K562 (cell line): ENCODE measurements at regions not wholly inside any gene's neighbourhood (a gene's known extent, or its start where the extent isn't known, plus 50 kb on each side); places are given as distances from the start of the nearest gene placed in this dataset.

Experiments
- ATAC-seq: fragments of 200-7000 bp; cut with Tn5 transposase; 3 replicates; pipeline ENCODE4 v1.9.1; 2020; ENCODE audit warnings: moderate library complexity
- BruUV-seq: library from RNA; stranded (reverse); fragments of 400-500 nt; replicated peaks from 2 replicates; lab custom pipeline; 2021; lab: Mats Ljungman, UMichigan
- CTCF ChIA-PET: fragments of 300-600 bp; formaldehyde crosslinking; extraction: SDS; loops from one replicate; lab custom pipeline; 2021; ENCODE audit warnings: low intra/inter-chr PET ratio; lab: Yijun Ruan, JAX
- POLR2A ChIA-PET: fragments of 300-600, 350-650 bp; sonication (Branson Sonifier 250); formaldehyde crosslinking; extraction: SDS; loops from one replicate; lab custom pipeline; 2021; ENCODE audit warnings: antibody characterized with exemption, inconsistent platforms; lab: Yijun Ruan, JAX
- DNase-seq, 4 experiments: peaks; one replicate each; pipeline versions ENCODE4 v3.0.0 to v3.0.0-alpha.2; 2011 to 2018; ENCODE audit warnings: low spot score in 3 of 4, mixed read lengths in 3 of 4; ENCODE audit errors: extremely low read depth in 1 of 4
- FAIRE-seq: peaks from 2 replicates; lab custom pipeline; 2011; peaks lifted over from hg19 to GRCh38; lab: Jason Lieb, UNC
- H2AFZ ChIP-seq: 2 replicates; pipeline ENCODE4 v1.6.0; 2011; ENCODE audit warnings: low read depth, low read length, control low read depth, inconsistent platforms
- H3K27ac ChIP-seq: fragments of 200-600 bp; 3 replicates; pipeline ENCODE4 v1.8.0; 2011; ENCODE audit warnings: low read depth, mild to moderate bottlenecking, control low read depth, inconsistent platforms, low read length, moderate library complexity, mixed read lengths; ENCODE audit errors: extremely low read depth
- H3K27me3 ChIP-seq, 2 experiments: fragments of 300-600 bp in 1 of 2; 2 replicates in 1 of 2; 3 replicates in 1 of 2; pipeline versions ENCODE4 v1.6.0 to v1.8.0; 2011; ENCODE audit warnings: inconsistent platforms in 2 of 2, low read length in 2 of 2, mild to moderate bottlenecking in 1 of 2, mixed read lengths in 1 of 2, moderate library complexity in 1 of 2; ENCODE audit not compliant: control insufficient read depth in 2 of 2, insufficient read depth in 2 of 2
- H3K36me3 ChIP-seq: fragments of 300-600 bp; 3 replicates; pipeline ENCODE4 v1.8.0; 2011; ENCODE audit warnings: mild to moderate bottlenecking, low read length, inconsistent platforms; ENCODE audit not compliant: control insufficient read depth, insufficient read depth
- H3K4me1 ChIP-seq, 2 experiments: fragments of 200-600 bp in 1 of 2; replicated peaks in 1 of 2; 2 replicates in 1 of 2; 3 replicates in 1 of 2; pipeline versions ENCODE4 v1.5.1 to v1.8.0; 2011; ENCODE audit warnings: inconsistent platforms in 2 of 2, low read length in 2 of 2, mild to moderate bottlenecking in 1 of 2, mixed read lengths in 1 of 2, moderate library complexity in 1 of 2; ENCODE audit not compliant: control insufficient read depth in 2 of 2, insufficient read depth in 2 of 2
- H3K4me2 ChIP-seq: 2 replicates; pipeline ENCODE4 v1.6.1; 2011; ENCODE audit warnings: low read length, control low read depth, inconsistent platforms, mixed read lengths; ENCODE audit not compliant: insufficient read depth
- H3K4me3 ChIP-seq: fragments of 200-600 bp; sonication (generic), shearing (Covaris generic); 2 replicates; pipeline ENCODE4 v1.5.1; 2016; ENCODE audit warnings: control low read depth, inconsistent platforms
- H3K79me2 ChIP-seq: fragments of 200-600 bp; 3 replicates; pipeline ENCODE4 v1.8.0; 2011; ENCODE audit warnings: low read length, inconsistent platforms; ENCODE audit not compliant: control insufficient read depth, insufficient read depth
- H3K9ac ChIP-seq, 2 experiments: 2 replicates each; pipeline versions ENCODE4 v1.6.0 to v1.6.1; 2011; ENCODE audit warnings: low read depth in 2 of 2, low read length in 2 of 2, control low read depth in 1 of 2, inconsistent platforms in 1 of 2, mild to moderate bottlenecking in 1 of 2, mixed read lengths in 1 of 2; ENCODE audit not compliant: insufficient read depth in 1 of 2
- H3K9me1 ChIP-seq: one replicate; pipeline ENCODE4 v1.6.0; 2011; ENCODE audit warnings: inconsistent platforms, mild to moderate bottlenecking, low read length, moderate library complexity; ENCODE audit not compliant: control insufficient read depth, insufficient read depth
- H3K9me3 ChIP-seq: replicated peaks from 2 replicates; pipeline ENCODE4 v1.5.1; 2011; ENCODE audit warnings: low read depth, low read length, inconsistent platforms; ENCODE audit not compliant: control insufficient read depth, insufficient read depth
- H4K20me1 ChIP-seq: replicated peaks from 2 replicates; pipeline ENCODE4 v1.6.1; 2011; ENCODE audit warnings: low read length, inconsistent platforms, mixed read lengths; ENCODE audit not compliant: control insufficient read depth, insufficient read depth
- NR4A1 ChIP-seq, 2 experiments: fragments of 250-450 bp in 1 of 2; fragments of 450-650 bp in 1 of 2; sonication (Bioruptor Pico) in 1 of 2; IDR thresholded peaks; 2 replicates each; pipeline versions ENCODE4 v1.4.0 to v1.6.1; 2016 to 2020; ENCODE audit warnings: mild to moderate bottlenecking in 2 of 2, missing compliant biosample characterization in 1 of 2, missing genetic modification characterization in 1 of 2, moderate library complexity in 1 of 2
- SAFB2 ChIP-seq: fragments of 200-400 bp; formaldehyde crosslinking; IDR thresholded peaks from 2 replicates; pipeline ENCODE4 v1.6.1; 2018; ENCODE audit warnings: borderline replicate concordance, low read length, low read depth, moderate library complexity; ENCODE audit not compliant: severe bottlenecking
- SP1 ChIP-seq: sonication (generic); formaldehyde crosslinking; IDR thresholded peaks from 2 replicates; pipeline ENCODE4 v1.8.1; 2022; ENCODE audit warnings: mild to moderate bottlenecking, missing genetic modification reagents
- TCFL5 ChIP-seq: fragments of 250-450 bp; sonication (Bioruptor Pico); conservative IDR thresholded peaks from 2 replicates; pipeline ENCODE4 v1.6.1; 2021; ENCODE audit warnings: mild to moderate bottlenecking, moderate library complexity, matching md5 sums
- ZNF311 ChIP-seq: fragments of 250-450 bp; sonication (Bioruptor Pico); IDR thresholded peaks from 2 replicates; pipeline ENCODE4 v1.4.0; 2020; ENCODE audit warnings: mild to moderate bottlenecking, moderate library complexity
- ZNF444 ChIP-seq: fragments of 250-450 bp; sonication (Bioruptor Pico); IDR thresholded peaks from 2 replicates; pipeline ENCODE4 v1.4.0; 2020; ENCODE audit warnings: mild to moderate bottlenecking, moderate library complexity
- WGBS: fragments of 100-300 bp; shearing (Covaris generic); methylation state at CpG from one replicate; pipeline ENCODE4 v1.1.6; 2016; ENCODE audit warnings: low coverage, mixed read lengths; ENCODE audit not compliant: insufficient coverage; ENCODE audit errors: missing lambda C conversion rate; 5-methylcytosine and 5-hydroxymethylcytosine counted together
- in situ Hi-C: fragments of 300-500 bp; cut with MboI; formaldehyde crosslinking; loops from 4 replicates; pipeline ENCODE4 v1.15.0; 2018; ENCODE audit warnings: inconsistent platforms, mixed read lengths
- intact Hi-C: fragments of 100-400 bp; cut with micrococcal nuclease; formaldehyde crosslinking; loops from 2 replicates; pipeline ENCODE4 v1.14.2; 2022
- TF ChIP-seq, protein P1 (sequence below): fragments of 250-450 bp; sonication (Bioruptor Pico); IDR thresholded peaks from 2 replicates; pipeline ENCODE4 v1.8.0; 2022; ENCODE audit warnings: inconsistent platforms
- TF ChIP-seq, protein P2 (sequence below): fragments of 450-650 bp; IDR thresholded peaks from 2 replicates; pipeline ENCODE4 v1.7.1; 2018; ENCODE audit warnings: mild to moderate bottlenecking, low read depth; ENCODE audit not compliant: partially characterized antibody

DNA sequence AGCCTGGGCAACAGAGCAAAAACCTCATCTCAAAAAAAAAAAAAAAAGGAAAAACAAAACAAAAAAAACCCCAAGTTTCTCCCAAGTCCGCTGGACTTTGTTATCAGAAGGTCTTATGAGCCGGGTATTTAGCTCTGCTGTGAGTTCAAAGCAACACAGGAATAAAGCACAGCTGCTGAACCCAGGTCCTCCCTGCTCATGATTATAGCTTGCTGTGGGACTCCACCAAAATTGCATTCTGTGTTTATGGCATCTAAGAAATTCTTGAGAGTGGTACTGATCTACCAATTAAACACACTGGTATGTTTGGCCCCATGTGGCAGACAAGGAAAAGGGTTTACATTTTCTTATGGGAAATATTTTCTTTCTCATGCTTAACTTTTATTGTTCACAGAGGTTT, 93.6 kb upstream of the NEDD9 start (continued):
- TF ChIP-seq SP1 = no peak

DNA sequence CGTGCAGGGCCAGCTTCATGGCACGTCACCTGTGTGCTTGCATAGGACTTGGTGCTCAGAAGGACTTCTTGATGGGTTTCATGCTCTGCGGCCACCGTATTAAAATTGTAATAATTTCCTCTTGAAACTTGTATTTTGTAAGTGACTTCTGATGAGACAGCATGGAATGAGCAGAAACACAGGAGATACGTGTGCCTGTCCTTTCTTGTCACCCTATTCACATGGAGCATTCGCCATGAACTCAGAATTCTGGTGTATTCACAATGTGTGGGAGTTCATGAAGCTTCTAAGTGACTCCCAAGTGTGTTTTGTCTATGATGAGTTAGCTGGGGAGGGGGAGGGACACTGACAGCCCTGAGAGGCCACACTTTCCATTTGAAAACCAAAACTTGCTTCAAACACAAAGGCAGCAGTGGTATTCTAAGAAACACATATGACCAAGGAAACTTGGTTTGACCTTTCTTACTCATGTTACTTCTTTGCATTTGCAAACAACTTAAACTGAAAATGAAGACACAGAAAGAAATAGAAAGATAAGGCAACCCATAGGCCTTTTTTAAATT, 92.1 kb upstream of the NEDD9 start:
- 0% methylated on average over 6 of the region's 6 CpGs for whole genome bisulfite sequencing
- H3K4me3 ChIP-seq = no peak overlapping the region
- FAIRE-seq (no peak), ATAC-seq (no peak), DNase-seq (no peak)
- no peak overlapping the region for H3K4me2 ChIP-seq
- H3K9me1 ChIP-seq = no peaks in the 10 kb centered on the region
- no peaks in the 10 kb centered on the region for H3K4me1 ChIP-seq
- no peaks in the 10 kb centered on the region; the same call in 1 of the 2 replicates for H3K9me3 ChIP-seq
- H3K9ac ChIP-seq = no peak overlapping the region
- BruUV-seq = no TSS peak
- intact Hi-C loops (no loop called here), in situ Hi-C loops (no loop called here)
- no peak overlapping the region for H3K27ac ChIP-seq
- H4K20me1 ChIP-seq = no peaks in the 10 kb centered on the region
- no peaks in the 10 kb centered on the region for H3K36me3 ChIP-seq
- TF ChIP-seq, protein P1, sequence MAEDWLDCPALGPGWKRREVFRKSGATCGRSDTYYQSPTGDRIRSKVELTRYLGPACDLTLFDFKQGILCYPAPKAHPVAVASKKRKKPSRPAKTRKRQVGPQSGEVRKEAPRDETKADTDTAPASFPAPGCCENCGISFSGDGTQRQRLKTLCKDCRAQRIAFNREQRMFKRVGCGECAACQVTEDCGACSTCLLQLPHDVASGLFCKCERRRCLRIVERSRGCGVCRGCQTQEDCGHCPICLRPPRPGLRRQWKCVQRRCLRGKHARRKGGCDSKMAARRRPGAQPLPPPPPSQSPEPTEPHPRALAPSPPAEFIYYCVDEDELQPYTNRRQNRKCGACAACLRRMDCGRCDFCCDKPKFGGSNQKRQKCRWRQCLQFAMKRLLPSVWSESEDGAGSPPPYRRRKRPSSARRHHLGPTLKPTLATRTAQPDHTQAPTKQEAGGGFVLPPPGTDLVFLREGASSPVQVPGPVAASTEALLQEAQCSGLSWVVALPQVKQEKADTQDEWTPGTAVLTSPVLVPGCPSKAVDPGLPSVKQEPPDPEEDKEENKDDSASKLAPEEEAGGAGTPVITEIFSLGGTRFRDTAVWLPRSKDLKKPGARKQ (CRISPR knock-in tag) = no peak
- TF ChIP-seq NR4A1 (CRISPR knock-in tag; IDR thresholded peaks at IDR 0.05) (no peak), NR4A1 (tag; IDR thresholded peaks at IDR 0.05) (no peak), ZNF311 (CRISPR knock-in tag) (no peak), SAFB2 (no peak), TCFL5 (no peak), ZNF444 (CRISPR knock-in tag) (0 out of 2 replicates have a peak, but pooled peaks have one; percentile 34)
- TF ChIP-seq, protein P2, sequence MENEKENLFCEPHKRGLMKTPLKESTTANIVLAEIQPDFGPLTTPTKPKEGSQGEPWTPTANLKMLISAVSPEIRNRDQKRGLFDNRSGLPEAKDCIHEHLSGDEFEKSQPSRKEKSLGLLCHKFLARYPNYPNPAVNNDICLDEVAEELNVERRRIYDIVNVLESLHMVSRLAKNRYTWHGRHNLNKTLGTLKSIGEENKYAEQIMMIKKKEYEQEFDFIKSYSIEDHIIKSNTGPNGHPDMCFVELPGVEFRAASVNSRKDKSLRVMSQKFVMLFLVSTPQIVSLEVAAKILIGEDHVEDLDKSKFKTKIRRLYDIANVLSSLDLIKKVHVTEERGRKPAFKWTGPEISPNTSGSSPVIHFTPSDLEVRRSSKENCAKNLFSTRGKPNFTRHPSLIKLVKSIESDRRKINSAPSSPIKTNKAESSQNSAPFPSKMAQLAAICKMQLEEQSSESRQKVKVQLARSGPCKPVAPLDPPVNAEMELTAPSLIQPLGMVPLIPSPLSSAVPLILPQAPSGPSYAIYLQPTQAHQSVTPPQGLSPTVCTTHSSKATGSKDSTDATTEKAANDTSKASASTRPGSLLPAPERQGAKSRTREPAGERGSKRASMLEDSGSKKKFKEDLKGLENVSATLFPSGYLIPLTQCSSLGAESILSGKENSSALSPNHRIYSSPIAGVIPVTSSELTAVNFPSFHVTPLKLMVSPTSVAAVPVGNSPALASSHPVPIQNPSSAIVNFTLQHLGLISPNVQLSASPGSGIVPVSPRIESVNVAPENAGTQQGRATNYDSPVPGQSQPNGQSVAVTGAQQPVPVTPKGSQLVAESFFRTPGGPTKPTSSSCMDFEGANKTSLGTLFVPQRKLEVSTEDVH = no peak
- CTCF ChIA-PET = no interaction called here
- H3K79me2 ChIP-seq = no peaks in the 10 kb centered on the region
- POLR2A ChIA-PET = interaction anchor here (0.7 kb wide), 1 partner anchor 74 kb away, joined by 4 read pairs; no protein-coding TSS in a partner anchor
- H2AFZ ChIP-seq = no peak overlapping the region
- peaks cover 0 to 34% of the 10 kb centered on the region in 2 experiments; a peak in 2 of 5 replicates for H3K27me3 ChIP-seq
